ENCODE measurements at regions not wholly inside any gene's neighbourhood (a gene's known extent, or its start where the extent isn't known, plus 50 kb on each side); places are given as distances from the start of the nearest gene placed in this dataset.

- POLR2A ChIA-PET, result no interaction called here
- DNase-seq, result no peak
- peaks cover 0 to 6% (median 3%) of the 10 kb centered on the region in 4 experiments for H3K36me3 ChIP-seq (ENCODE audit: control insufficient read depth in 4 of 4, insufficient read depth in 4 of 4, low read length in 3 of 4)
These were observed 179.5 kb downstream of the SOX4 start for GRCh38 chr6:21772884-21773575.

DNA sequence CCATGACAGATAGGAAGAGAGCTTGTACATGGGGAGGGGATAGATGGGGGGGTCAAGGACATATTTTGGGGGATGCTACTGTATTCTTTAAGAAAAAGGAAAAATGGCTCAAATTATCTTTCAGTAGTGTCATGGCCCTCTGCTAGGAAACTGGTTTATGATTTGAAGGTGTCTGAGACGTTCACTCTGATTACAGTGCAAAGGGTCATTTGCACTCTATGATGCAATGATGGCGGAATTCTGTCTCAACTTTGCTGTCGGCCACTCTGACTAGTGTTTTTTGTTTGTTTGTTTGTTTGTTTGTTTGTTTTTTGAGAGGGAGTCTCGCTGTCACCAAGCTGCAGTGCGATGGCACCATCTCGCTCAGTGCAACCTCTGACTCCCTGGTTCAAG is 180.0 kb downstream of the SOX4 start:
- POLR2A ChIA-PET, result no interaction called here

More at GRCh38 chr6:21772884-21773575, 179.5 kb downstream of the SOX4 start:
- WGBS (ENCODE audit: insufficient coverage), result 98% methylated on average over 8 of the region's 9 CpGs
- Histone ChIP-seq H3K4me1 (ENCODE audit: control extremely low read depth in 1 of 4, control insufficient read depth in 4 of 4, insufficient read depth in 4 of 4, low read length in 3 of 4) (peaks cover 0 to 4% (median 0%) of the 10 kb centered on the region in 4 experiments), H3K27me3 (replicated peaks in 2 of 5; ENCODE audit: control insufficient read depth in 4 of 5, insufficient read depth in 5 of 5, low read length in 4 of 5) (no peaks in the 10 kb centered on the region), H3K4me3 (ENCODE audit: control insufficient read depth in 1 of 7, extremely low read depth in 1 of 7, insufficient read depth in 4 of 7, low read depth in 2 of 7, low read length in 6 of 7) (no peak overlapping the region), H3K9me3 (ENCODE audit: control extremely low read depth in 1 of 5, control insufficient read depth in 4 of 5, insufficient read depth in 2 of 5, low read depth in 1 of 5, low read length in 4 of 5) (no peaks in the 10 kb centered on the region), H3K27ac (ENCODE audit: insufficient read depth in 1 of 2, low read depth in 1 of 2, low read length in 2 of 2, poor library complexity in 1 of 2, severe bottlenecking in 2 of 2) (no peak overlapping the region)
- CTCF ChIA-PET, result no interaction called here

DNA sequence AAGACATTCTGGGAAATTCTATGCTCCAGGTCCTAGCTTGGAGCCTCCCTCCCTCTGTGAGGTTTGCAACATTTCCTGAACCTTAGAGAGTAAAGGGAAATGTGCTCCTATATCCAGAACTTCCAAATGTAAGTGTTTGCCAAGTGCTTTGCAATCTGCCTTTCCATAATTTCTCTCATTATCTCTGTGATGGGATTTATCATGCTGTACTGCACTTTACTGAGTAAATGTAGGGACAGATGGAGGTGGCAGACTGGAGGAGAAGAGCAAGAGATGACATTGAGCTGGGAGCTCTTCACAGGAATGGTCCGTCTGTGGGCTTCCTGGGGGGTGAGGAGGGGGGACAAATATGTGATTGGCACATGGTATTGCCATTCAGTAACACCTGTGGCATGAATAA is 184.3 kb downstream of the SOX4 start:
- no peaks in the 10 kb centered on the region for H3K27me3 ChIP-seq (replicated peaks in 2 of 5; ENCODE audit: control insufficient read depth in 4 of 5, insufficient read depth in 5 of 5, low read length in 4 of 5)
- no peaks in the 10 kb centered on the region for H3K9me3 ChIP-seq (ENCODE audit: control extremely low read depth in 1 of 5, control insufficient read depth in 4 of 5, insufficient read depth in 2 of 5, low read depth in 1 of 5, low read length in 4 of 5)
- ChIA-PET POLR2A (no interaction called here), CTCF (interaction anchor here (1.0 kb wide), 1 partner anchor 8 kb away, joined by 3 read pairs; no protein-coding TSS in a partner anchor)
- H3K4me3 ChIP-seq (ENCODE audit: control insufficient read depth in 1 of 7, extremely low read depth in 1 of 7, insufficient read depth in 4 of 7, low read depth in 2 of 7, low read length in 6 of 7), result no peak overlapping the region
- peaks cover 0 to 10% (median 8%) of the 10 kb centered on the region in 4 experiments for H3K36me3 ChIP-seq (ENCODE audit: control insufficient read depth in 4 of 4, insufficient read depth in 4 of 4, low read length in 3 of 4)
- DNase-seq, result no peak
- H3K4me1 ChIP-seq (ENCODE audit: control extremely low read depth in 1 of 4, control insufficient read depth in 4 of 4, insufficient read depth in 4 of 4, low read length in 3 of 4), result no peaks in the 10 kb centered on the region
- no peak overlapping the region for H3K27ac ChIP-seq (ENCODE audit: insufficient read depth in 1 of 2, low read depth in 1 of 2, low read length in 2 of 2, poor library complexity in 1 of 2, severe bottlenecking in 2 of 2)
- WGBS (ENCODE audit: insufficient coverage), result 100% methylated on average over 1 of the region's 1 CpG

More for the DNA sequence above, 180.0 kb downstream of the SOX4 start:
- no peak for DNase-seq
- H3K4me1 ChIP-seq (ENCODE audit: control extremely low read depth in 1 of 4, control insufficient read depth in 4 of 4, insufficient read depth in 4 of 4, low read length in 3 of 4), result no peaks in the 10 kb centered on the region
- no peak overlapping the region for H3K27ac ChIP-seq (ENCODE audit: insufficient read depth in 1 of 2, low read depth in 1 of 2, low read length in 2 of 2, poor library complexity in 1 of 2, severe bottlenecking in 2 of 2)
- WGBS (ENCODE audit: insufficient coverage), result 100% methylated on average over 3 of the region's 6 CpGs
- no peak overlapping the region for H3K4me3 ChIP-seq (ENCODE audit: control insufficient read depth in 1 of 7, extremely low read depth in 1 of 7, insufficient read depth in 4 of 7, low read depth in 2 of 7, low read length in 6 of 7)
- no peaks in the 10 kb centered on the region for H3K9me3 ChIP-seq (ENCODE audit: control extremely low read depth in 1 of 5, control insufficient read depth in 4 of 5, insufficient read depth in 2 of 5, low read depth in 1 of 5, low read length in 4 of 5)
- H3K36me3 ChIP-seq (ENCODE audit: control insufficient read depth in 4 of 4, insufficient read depth in 4 of 4, low read length in 3 of 4), result peaks cover 0 to 6% (median 3%) of the 10 kb centered on the region in 4 experiments
- CTCF ChIA-PET, result no interaction called here
- H3K27me3 ChIP-seq (replicated peaks in 2 of 5; ENCODE audit: control insufficient read depth in 4 of 5, insufficient read depth in 5 of 5, low read length in 4 of 5), result no peaks in the 10 kb centered on the region

GRCh38 chr6:21780141-21780540 is 186.6 kb downstream of the SOX4 start:
- 100% methylated on average over 2 of the region's 2 CpGs for WGBS (ENCODE audit: insufficient coverage)
- CTCF ChIA-PET, result no interaction called here

GRCh38 chr6:21780679-21781078 is 187.1 kb downstream of the SOX4 start:
- no peak overlapping the region for H3K4me3 ChIP-seq (ENCODE audit: control insufficient read depth in 1 of 7, extremely low read depth in 1 of 7, insufficient read depth in 4 of 7, low read depth in 2 of 7, low read length in 6 of 7)
- H3K9me3 ChIP-seq (ENCODE audit: control extremely low read depth in 1 of 5, control insufficient read depth in 4 of 5, insufficient read depth in 2 of 5, low read depth in 1 of 5, low read length in 4 of 5), result no peaks in the 10 kb centered on the region
- WGBS (ENCODE audit: insufficient coverage), result no CpG with 5 or more reads among the region's 5 CpGs
- ChIA-PET POLR2A (no interaction called here), CTCF (no interaction called here)
- H3K36me3 ChIP-seq (ENCODE audit: control insufficient read depth in 4 of 4, insufficient read depth in 4 of 4, low read length in 3 of 4), result peaks cover 0 to 15% (median 9%) of the 10 kb centered on the region in 4 experiments
- no peaks in the 10 kb centered on the region for H3K4me1 ChIP-seq (ENCODE audit: control extremely low read depth in 1 of 4, control insufficient read depth in 4 of 4, insufficient read depth in 4 of 4, low read length in 3 of 4)
- H3K27ac ChIP-seq (ENCODE audit: insufficient read depth in 1 of 2, low read depth in 1 of 2, low read length in 2 of 2, poor library complexity in 1 of 2, severe bottlenecking in 2 of 2), result no peak overlapping the region
- no peaks in the 10 kb centered on the region for H3K27me3 ChIP-seq (replicated peaks in 2 of 5; ENCODE audit: control insufficient read depth in 4 of 5, insufficient read depth in 5 of 5, low read length in 4 of 5)
- DNase-seq, result no peak

More at GRCh38 chr6:21780141-21780540, 186.6 kb downstream of the SOX4 start:
- Histone ChIP-seq H3K4me1 (ENCODE audit: control extremely low read depth in 1 of 4, control insufficient read depth in 4 of 4, insufficient read depth in 4 of 4, low read length in 3 of 4) (no peaks in the 10 kb centered on the region), H3K4me3 (ENCODE audit: control insufficient read depth in 1 of 7, extremely low read depth in 1 of 7, insufficient read depth in 4 of 7, low read depth in 2 of 7, low read length in 6 of 7) (no peak overlapping the region), H3K36me3 (ENCODE audit: control insufficient read depth in 4 of 4, insufficient read depth in 4 of 4, low read length in 3 of 4) (peaks cover 0 to 15% (median 10%) of the 10 kb centered on the region in 4 experiments), H3K27me3 (replicated peaks in 2 of 5; ENCODE audit: control insufficient read depth in 4 of 5, insufficient read depth in 5 of 5, low read length in 4 of 5) (no peaks in the 10 kb centered on the region), H3K27ac (ENCODE audit: insufficient read depth in 1 of 2, low read depth in 1 of 2, low read length in 2 of 2, poor library complexity in 1 of 2, severe bottlenecking in 2 of 2) (no peak overlapping the region), H3K9me3 (ENCODE audit: control extremely low read depth in 1 of 5, control insufficient read depth in 4 of 5, insufficient read depth in 2 of 5, low read depth in 1 of 5, low read length in 4 of 5) (no peaks in the 10 kb centered on the region)
- DNase-seq, result no peak
- POLR2A ChIA-PET, result no interaction called here

DNA sequence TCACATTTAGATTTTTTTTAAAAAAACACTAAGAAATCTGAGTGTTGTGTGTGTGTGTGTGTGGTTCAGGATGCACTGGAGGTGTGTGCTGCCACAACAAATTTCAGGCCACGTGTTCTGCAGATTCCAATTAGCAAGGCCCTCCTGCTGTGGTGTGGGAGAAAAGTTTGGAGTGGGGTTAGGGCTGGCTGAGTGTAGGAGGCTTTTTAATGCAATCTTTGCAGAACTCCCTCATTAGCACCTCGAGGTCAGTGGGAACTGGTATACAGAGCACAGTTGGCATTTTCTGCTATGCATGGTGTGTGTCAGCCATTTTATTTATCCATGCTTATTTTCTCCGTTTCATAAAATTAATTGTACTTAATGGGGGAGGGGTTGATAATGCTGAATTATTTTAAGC is 187.6 kb downstream of the SOX4 start:
- no peak for DNase-seq
- ChIA-PET CTCF (no interaction called here), POLR2A (no interaction called here)
- Histone ChIP-seq H3K36me3 (ENCODE audit: control insufficient read depth in 4 of 4, insufficient read depth in 4 of 4, low read length in 3 of 4) (peaks cover 0 to 12% (median 8%) of the 10 kb centered on the region in 4 experiments), H3K4me1 (ENCODE audit: control extremely low read depth in 1 of 4, control insufficient read depth in 4 of 4, insufficient read depth in 4 of 4, low read length in 3 of 4) (no peaks in the 10 kb centered on the region), H3K9me3 (ENCODE audit: control extremely low read depth in 1 of 5, control insufficient read depth in 4 of 5, insufficient read depth in 2 of 5, low read depth in 1 of 5, low read length in 4 of 5) (no peaks in the 10 kb centered on the region), H3K27me3 (replicated peaks in 2 of 5; ENCODE audit: control insufficient read depth in 4 of 5, insufficient read depth in 5 of 5, low read length in 4 of 5) (no peaks in the 10 kb centered on the region), H3K27ac (ENCODE audit: insufficient read depth in 1 of 2, low read depth in 1 of 2, low read length in 2 of 2, poor library complexity in 1 of 2, severe bottlenecking in 2 of 2) (no peak overlapping the region), H3K4me3 (ENCODE audit: control insufficient read depth in 1 of 7, extremely low read depth in 1 of 7, insufficient read depth in 4 of 7, low read depth in 2 of 7, low read length in 6 of 7) (no peak overlapping the region)
- 60% methylated on average over 1 of the region's 3 CpGs for WGBS (ENCODE audit: insufficient coverage)

GRCh38 chr6:21785164-21785563 is 191.6 kb downstream of the SOX4 start:
- H3K4me1 ChIP-seq (ENCODE audit: control extremely low read depth in 1 of 4, control insufficient read depth in 4 of 4, insufficient read depth in 4 of 4, low read length in 3 of 4), result no peaks in the 10 kb centered on the region
- ChIA-PET POLR2A (no interaction called here), CTCF (interaction anchor here (0.6 kb wide), 1 partner anchor 309 kb away, joined by 3 read pairs; no protein-coding TSS in a partner anchor)
- peaks cover 0 to 9% (median 5%) of the 10 kb centered on the region in 4 experiments for H3K36me3 ChIP-seq (ENCODE audit: control insufficient read depth in 4 of 4, insufficient read depth in 4 of 4, low read length in 3 of 4)
- DNase-seq, result no peak
- H3K9me3 ChIP-seq (ENCODE audit: control extremely low read depth in 1 of 5, control insufficient read depth in 4 of 5, insufficient read depth in 2 of 5, low read depth in 1 of 5, low read length in 4 of 5), result no peaks in the 10 kb centered on the region
- no peak overlapping the region for H3K4me3 ChIP-seq (ENCODE audit: control insufficient read depth in 1 of 7, extremely low read depth in 1 of 7, insufficient read depth in 4 of 7, low read depth in 2 of 7, low read length in 6 of 7)
- no peaks in the 10 kb centered on the region for H3K27me3 ChIP-seq (replicated peaks in 2 of 5; ENCODE audit: control insufficient read depth in 4 of 5, insufficient read depth in 5 of 5, low read length in 4 of 5)
- no CpG with 5 or more reads among the region's 1 CpG for WGBS (ENCODE audit: insufficient coverage)
- H3K27ac ChIP-seq (ENCODE audit: insufficient read depth in 1 of 2, low read depth in 1 of 2, low read length in 2 of 2, poor library complexity in 1 of 2, severe bottlenecking in 2 of 2), result no peak overlapping the region
